H1 (cell line): ENCODE measurements at regions not wholly inside any gene's neighbourhood (a gene's known extent, or its start where the extent isn't known, plus 50 kb on each side); places are given as distances from the start of the nearest gene placed in this dataset.

ENCODE experiments used
- CTCF ChIA-PET: fragments of 300-600 bp; sonication (Branson Sonifier 250); formaldehyde crosslinking; loops from one replicate; lab custom pipeline; 2021; ENCODE audit not compliant: partially characterized antibody; lab: Charles Lee
- POLR2A ChIA-PET: fragments of 300-600 bp; sonication (Branson Sonifier 250); formaldehyde crosslinking; loops from one replicate; lab custom pipeline; 2021; ENCODE audit warnings: inconsistent platforms; ENCODE audit not compliant: partially characterized antibody; lab: Charles Lee
- DNase-seq, 2 experiments: peaks; one replicate each; pipeline versions ENCODE4 v3.0.0 to v3.0.0-alpha.2; 2010 to 2022; ENCODE audit warnings: low spot score in 2 of 2, low read depth in 1 of 2, mixed read lengths in 1 of 2
- FAIRE-seq: peaks from 2 replicates; lab custom pipeline; 2011; peaks lifted over from hg19 to GRCh38; lab: Jason Lieb, UNC
- H2AFZ ChIP-seq: 2 replicates; pipeline ENCODE4 v1.8.1; 2012; ENCODE audit warnings: low read length, inconsistent platforms
- H2AK5ac ChIP-seq: 2 replicates; pipeline ENCODE4 v1.6.1; 2013; ENCODE audit warnings: low read depth, low read length
- H2BK120ac ChIP-seq: replicated peaks from 2 replicates; pipeline ENCODE3; 2013; ENCODE audit warnings: low read depth, low read length, inconsistent platforms
- H2BK12ac ChIP-seq: 2 replicates; pipeline ENCODE4 v1.6.1; 2013; ENCODE audit warnings: low read depth, low read length
- H2BK15ac ChIP-seq: 2 replicates; pipeline ENCODE4 v1.6.1; 2013; ENCODE audit warnings: low read length
- H2BK20ac ChIP-seq: 2 replicates; pipeline ENCODE4 v1.6.1; 2013; ENCODE audit warnings: low read length
- H2BK5ac ChIP-seq: 2 replicates; pipeline ENCODE4 v1.6.1; 2013; ENCODE audit warnings: low read depth, low read length
- H3K14ac ChIP-seq: 2 replicates; pipeline ENCODE4 v1.6.1; 2013; ENCODE audit warnings: inconsistent platforms; ENCODE audit not compliant: insufficient read length
- H3K18ac ChIP-seq: 2 replicates; pipeline ENCODE4 v1.6.1; 2013; ENCODE audit warnings: low read length; ENCODE audit errors: extremely low read depth
- H3K23ac ChIP-seq: 2 replicates; pipeline ENCODE4 v1.6.1; 2013; ENCODE audit warnings: inconsistent platforms; ENCODE audit not compliant: insufficient read length
- H3K23me2 ChIP-seq: 2 replicates; pipeline ENCODE4 v1.6.1; 2013; ENCODE audit warnings: low read depth, low read length
- H3K27ac ChIP-seq: 2 replicates; pipeline ENCODE4 v1.6.1; 2011; ENCODE audit warnings: low read depth, low read length, inconsistent platforms
- H3K27me3 ChIP-seq, 4 experiments: replicated peaks in 1 of 4; 1 replicate in 1 of 4; 2 replicates in 3 of 4; pipeline versions ENCODE4 v1.6.1 to v1.8.1; 2011 to 2013; ENCODE audit warnings: low read length in 3 of 4, mild to moderate bottlenecking in 3 of 4, inconsistent platforms in 2 of 4, mixed read lengths in 2 of 4, moderate library complexity in 1 of 4; ENCODE audit not compliant: control insufficient read depth in 3 of 4, insufficient read depth in 3 of 4; ENCODE audit errors: extremely low read depth in 1 of 4
- H3K36me3 ChIP-seq, 4 experiments: 2 replicates each; pipeline versions ENCODE4 v1.6.1 to v1.8.1; 2011 to 2013; ENCODE audit warnings: mild to moderate bottlenecking in 4 of 4, low read length in 3 of 4, moderate library complexity in 2 of 4, control low read depth in 1 of 4, inconsistent platforms in 1 of 4; ENCODE audit not compliant: insufficient read depth in 4 of 4, control insufficient read depth in 2 of 4
- H3K4ac ChIP-seq: replicated peaks from 2 replicates; pipeline ENCODE3; 2013; ENCODE audit warnings: low read length, low read depth, mixed read lengths, inconsistent platforms; ENCODE audit not compliant: insufficient read length
- H3K4me1 ChIP-seq, 4 experiments: replicated peaks in 1 of 4; 1 replicate in 1 of 4; 2 replicates in 3 of 4; pipeline versions ENCODE4 v1.6.1 to v1.8.1; 2011 to 2013; ENCODE audit warnings: low read length in 3 of 4, inconsistent platforms in 2 of 4, mixed read lengths in 1 of 4; ENCODE audit not compliant: insufficient read depth in 4 of 4, control insufficient read depth in 3 of 4
- H3K4me2 ChIP-seq, 2 experiments: 2 replicates each; pipeline versions ENCODE4 v1.6.1 to v1.8.1; 2011 to 2013; ENCODE audit warnings: low read depth in 2 of 2, low read length in 2 of 2, control low read depth in 1 of 2, inconsistent platforms in 1 of 2, mild to moderate bottlenecking in 1 of 2; ENCODE audit not compliant: insufficient read depth in 1 of 2
- H3K4me3 ChIP-seq, 4 experiments: fragments of 200-600, 300-600 bp in 1 of 4; sonication (generic), shearing (Covaris generic), sonication (Bioruptor Twin) in 1 of 4; 2 replicates each; pipeline versions ENCODE4 v1.5.1 to v1.8.1; 2011 to 2016; ENCODE audit warnings: low read length in 4 of 4, low read depth in 3 of 4, control low read depth in 2 of 4, inconsistent platforms in 2 of 4, mild to moderate bottlenecking in 2 of 4, mixed read lengths in 1 of 4, moderate library complexity in 1 of 4; ENCODE audit not compliant: insufficient read depth in 2 of 4; ENCODE audit errors: extremely low read depth in 1 of 4
- H3K56ac ChIP-seq: replicated peaks from 2 replicates; pipeline ENCODE3; 2013; ENCODE audit warnings: low read depth, mild to moderate bottlenecking, mixed read lengths, low read length, inconsistent platforms; ENCODE audit not compliant: insufficient read length
- H3K79me1 ChIP-seq: 2 replicates; pipeline ENCODE4 v1.6.1; 2013; ENCODE audit warnings: low read depth, low read length, control low read depth
- H3K79me2 ChIP-seq, 2 experiments: 2 replicates each; pipeline versions ENCODE4 v1.6.1 to v1.8.1; 2012 to 2013; ENCODE audit warnings: low read length in 2 of 2, mild to moderate bottlenecking in 2 of 2, inconsistent platforms in 1 of 2; ENCODE audit not compliant: insufficient read depth in 2 of 2, control insufficient read depth in 1 of 2
- H3K9ac ChIP-seq, 4 experiments: replicated peaks in 1 of 4; 1 replicate in 1 of 4; 2 replicates in 3 of 4; pipeline versions ENCODE4 v1.6.1 to v1.8.1; 2011 to 2013; ENCODE audit warnings: low read depth in 3 of 4, low read length in 3 of 4, control low read depth in 2 of 4, mild to moderate bottlenecking in 2 of 4, moderate library complexity in 2 of 4, inconsistent platforms in 1 of 4; ENCODE audit errors: extremely low read depth in 1 of 4
- H3K9me3 ChIP-seq, 2 experiments: 2 replicates each; pipeline versions ENCODE4 v1.6.1 to v1.8.1; 2012 to 2013; ENCODE audit warnings: mild to moderate bottlenecking in 2 of 2, moderate library complexity in 2 of 2, control low read depth in 1 of 2, inconsistent platforms in 1 of 2, low read depth in 1 of 2, low read length in 1 of 2, mixed read lengths in 1 of 2; ENCODE audit not compliant: insufficient read depth in 2 of 2
- H4K20me1 ChIP-seq, 2 experiments: replicated peaks in 1 of 2; 2 replicates each; pipeline versions ENCODE3 to v1.8.1; 2011 to 2013; ENCODE audit warnings: inconsistent platforms in 2 of 2, low read length in 2 of 2, mild to moderate bottlenecking in 1 of 2; ENCODE audit not compliant: insufficient read depth in 2 of 2, control insufficient read depth in 1 of 2
- H4K5ac ChIP-seq: 2 replicates; pipeline ENCODE4 v1.6.1; 2013; ENCODE audit warnings: low read length, low read depth, mixed read lengths, inconsistent platforms; ENCODE audit not compliant: insufficient read length
- H4K8ac ChIP-seq: 2 replicates; pipeline ENCODE4 v1.8.0; 2013; ENCODE audit warnings: mild to moderate bottlenecking, moderate library complexity, low read length, inconsistent platforms; ENCODE audit not compliant: insufficient read depth; ENCODE audit errors: extremely low read depth
- H4K91ac ChIP-seq: replicated peaks from 2 replicates; pipeline ENCODE3; 2013; ENCODE audit warnings: low read length, mixed read lengths, inconsistent platforms; ENCODE audit not compliant: insufficient read length
- ASH2L ChIP-seq: fragments of 200-600, 300-600 bp; sonication (generic); IDR thresholded peaks from one replicate; pipeline ENCODE4 v1.7.1; 2017; ENCODE audit warnings: low read length
- BACH1 ChIP-seq: IDR thresholded peaks from 2 replicates; pipeline ENCODE4 v1.6.1; 2012; ENCODE audit warnings: low read length, improper control_type of control experiment
- CBX8 ChIP-seq: fragments of 300-800, 300-1000 bp; sonication (generic); IDR thresholded peaks from 2 replicates; pipeline ENCODE4 v1.7.1; 2016; ENCODE audit warnings: low read depth, low read length, borderline replicate concordance
- CEBPB ChIP-seq: IDR thresholded peaks from 2 replicates; pipeline ENCODE4 v1.6.1; 2012; ENCODE audit warnings: low read depth, low read length
- CHD1 ChIP-seq: IDR thresholded peaks from 2 replicates; pipeline ENCODE4 v1.6.1; 2012; ENCODE audit warnings: low read depth, low read length, improper control_type of control experiment
- HDAC2 ChIP-seq, 2 experiments: fragments of 300-600 bp in 1 of 2; sonication (generic) in 1 of 2; IDR thresholded peaks; 2 replicates each; pipeline ENCODE4 v1.6.1; 2011 to 2012; ENCODE audit warnings: low read depth in 2 of 2, low read length in 2 of 2, mild to moderate bottlenecking in 2 of 2, moderate library complexity in 2 of 2, borderline replicate concordance in 1 of 2, inconsistent platforms in 1 of 2
- HDAC6 ChIP-seq: IDR thresholded peaks from one replicate; pipeline ENCODE4 v1.7.1; 2012; ENCODE audit warnings: low read depth, mild to moderate bottlenecking, inconsistent platforms, low read length, moderate library complexity
- KDM5A ChIP-seq: fragments of 200-600 bp; IDR thresholded peaks from 2 replicates; pipeline ENCODE4 v1.7.1; 2012; ENCODE audit warnings: mild to moderate bottlenecking, low read length, inconsistent platforms, mixed read lengths
- NRF1 ChIP-seq: IDR thresholded peaks from 2 replicates; pipeline ENCODE4 v1.6.1; 2011; ENCODE audit warnings: mild to moderate bottlenecking, low read depth, low read length, improper control_type of control experiment
- SAP30 ChIP-seq: fragments of 300-600 bp; sonication (generic); IDR thresholded peaks from 2 replicates; pipeline ENCODE4 v1.7.1; 2012; ENCODE audit warnings: low read length, moderate library complexity, mild to moderate bottlenecking, inconsistent platforms; ENCODE audit not compliant: insufficient read depth, insufficient replicate concordance
- SP4 ChIP-seq: IDR thresholded peaks from 2 replicates; pipeline ENCODE4 v1.6.1; 2012; ENCODE audit warnings: low read length, inconsistent platforms
- SRF ChIP-seq: IDR thresholded peaks from 2 replicates; pipeline ENCODE4 v1.6.1; 2011; ENCODE audit warnings: mild to moderate bottlenecking, low read depth, low read length, moderate library complexity
- TAF7 ChIP-seq: optimal IDR thresholded peaks from 2 replicates; pipeline ENCODE3; 2011; ENCODE audit warnings: low read depth, mild to moderate bottlenecking, inconsistent platforms, low read length, moderate library complexity, borderline replicate concordance
- TCF12 ChIP-seq: IDR thresholded peaks from 2 replicates; pipeline ENCODE4 v1.6.1; 2011; ENCODE audit warnings: low read depth, mild to moderate bottlenecking, low read length
- TEAD4 ChIP-seq: IDR thresholded peaks from 2 replicates; pipeline ENCODE4 v1.6.1; 2012; ENCODE audit warnings: low read depth, low read length, inconsistent platforms, mixed read lengths
- WGBS, 2 experiments: shearing (Covaris generic) in 1 of 2; methylation state at CpG; one replicate each; pipeline versions ENCODE4 v1.1.6 to v1.1.7; 2013 to 2015; ENCODE audit warnings: low lambda C conversion rate in 2 of 2, mixed read lengths in 2 of 2, inconsistent platforms in 1 of 2, low coverage in 1 of 2, missing lambda C conversion rate in 1 of 2; ENCODE audit not compliant: insufficient replicate concordance in 2 of 2, insufficient coverage in 1 of 2, insufficient read length in 1 of 2; ENCODE audit errors: extremely low coverage in 1 of 2, missing lambda C conversion rate in 1 of 2; 5-methylcytosine and 5-hydroxymethylcytosine counted together
- TF ChIP-seq, protein P1 (sequence below): IDR thresholded peaks from 2 replicates; pipeline ENCODE4 v1.6.1; 2012; ENCODE audit warnings: inconsistent platforms

DNA sequence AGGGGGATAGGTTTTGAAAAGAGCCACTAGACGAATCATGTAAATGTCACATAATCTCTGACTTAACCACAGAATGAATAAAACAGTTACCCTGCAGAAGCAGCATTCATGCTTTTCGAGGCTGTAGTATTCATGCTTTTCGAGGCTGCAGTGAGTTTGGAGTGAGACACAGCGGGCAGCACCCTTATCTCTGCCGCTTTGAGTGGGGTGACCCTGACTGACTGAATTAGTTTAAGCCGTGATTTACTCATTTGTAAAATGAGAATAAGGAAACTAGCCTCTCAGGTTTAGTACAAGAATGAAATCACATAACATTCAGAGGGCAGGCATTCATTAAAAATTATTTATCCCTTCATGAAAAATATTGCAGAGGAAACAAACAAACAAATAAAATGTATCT, 92.8 kb upstream of the KMT2C start:
- no peak overlapping the region for H2BK5ac ChIP-seq
- H3K27ac ChIP-seq = no peak overlapping the region
- no peak overlapping the region for H3K23ac ChIP-seq
- H3K36me3 ChIP-seq = no peaks in the 10 kb centered on the region
- no peak overlapping the region for H3K9ac ChIP-seq
- H3K4me2 ChIP-seq = no peak overlapping the region
- peaks cover 0 to 3% (median 0%) of the 10 kb centered on the region in 4 experiments; a peak in 2 of 7 replicates for H3K4me1 ChIP-seq
- H2BK12ac ChIP-seq = no peak overlapping the region
- no peak overlapping the region for H3K56ac ChIP-seq
- no peak overlapping the region for H2BK15ac ChIP-seq
- no peaks in the 10 kb centered on the region for H3K9me3 ChIP-seq
- FAIRE-seq (no peak), DNase-seq (no peak)
- H2BK20ac ChIP-seq = no peak overlapping the region
- H2AFZ ChIP-seq = no peak overlapping the region
- no peak overlapping the region for H4K5ac ChIP-seq
- H4K8ac ChIP-seq = no peak overlapping the region
- no peak overlapping the region for H2AK5ac ChIP-seq
- H3K14ac ChIP-seq = no peak overlapping the region
- no peak overlapping the region for H3K4ac ChIP-seq
- CTCF ChIA-PET = no interaction called here
- no peak overlapping the region for H3K18ac ChIP-seq
- TF ChIP-seq SAP30 (no peak), ASH2L (no peak), KDM5A (no peak), CBX8 (no peak), CEBPB (no peak), SRF (no peak), BACH1 (no peak), SP4 (no peak), TEAD4 (no peak), TCF12 (no peak), HDAC2 (IDR thresholded peaks at IDR 0.05; ENCODE audit: borderline replicate concordance in 1 of 2, low read depth in 2 of 2, low read length in 2 of 2) (no peak), NRF1 (no peak), HDAC6 (no peak), TAF7 (no peak), CHD1 (no peak)
- TF ChIP-seq, protein P1, sequence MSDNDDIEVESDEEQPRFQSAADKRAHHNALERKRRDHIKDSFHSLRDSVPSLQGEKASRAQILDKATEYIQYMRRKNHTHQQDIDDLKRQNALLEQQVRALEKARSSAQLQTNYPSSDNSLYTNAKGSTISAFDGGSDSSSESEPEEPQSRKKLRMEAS = no peak
- no peak overlapping the region for H3K4me3 ChIP-seq
- no peak overlapping the region for H4K91ac ChIP-seq
- no peaks in the 10 kb centered on the region for H3K79me2 ChIP-seq
- H3K27me3 ChIP-seq = no peaks in the 10 kb centered on the region; a peak in 1 of 7 replicates
- 91% methylated on average over 6 of the region's 6 CpGs; no CpG with 5 or more reads in 1 of the 2 experiments for WGBS, 2 experiments
- POLR2A ChIA-PET = no interaction called here
- H2BK120ac ChIP-seq = no peak overlapping the region
- H3K79me1 ChIP-seq = no peaks in the 10 kb centered on the region
- no peaks in the 10 kb centered on the region for H4K20me1 ChIP-seq
- no peaks in the 10 kb centered on the region for H3K23me2 ChIP-seq
